Retinal pigment epithelial cell (primary cell): ENCODE measurements at regions not wholly inside any gene's neighbourhood (a gene's known extent, or its start where the extent isn't known, plus 50 kb on each side); places are given as distances from the start of the nearest gene placed in this dataset.

Experiments used
- DNase-seq: peaks from one replicate; pipeline ENCODE4 v3.0.0-alpha.2; 2010; ENCODE audit warnings: low read depth
- H3K4me3 ChIP-seq: 2 replicates; pipeline ENCODE4 v1.5.1; 2011; ENCODE audit warnings: mild to moderate bottlenecking, low read length, control low read depth, moderate library complexity
- TF ChIP-seq, protein P1 (sequence below): conservative IDR thresholded peaks from 2 replicates; pipeline ENCODE4 v1.5.1; 2011; ENCODE audit warnings: low read depth, low read length, control low read depth, inconsistent platforms

DNA sequence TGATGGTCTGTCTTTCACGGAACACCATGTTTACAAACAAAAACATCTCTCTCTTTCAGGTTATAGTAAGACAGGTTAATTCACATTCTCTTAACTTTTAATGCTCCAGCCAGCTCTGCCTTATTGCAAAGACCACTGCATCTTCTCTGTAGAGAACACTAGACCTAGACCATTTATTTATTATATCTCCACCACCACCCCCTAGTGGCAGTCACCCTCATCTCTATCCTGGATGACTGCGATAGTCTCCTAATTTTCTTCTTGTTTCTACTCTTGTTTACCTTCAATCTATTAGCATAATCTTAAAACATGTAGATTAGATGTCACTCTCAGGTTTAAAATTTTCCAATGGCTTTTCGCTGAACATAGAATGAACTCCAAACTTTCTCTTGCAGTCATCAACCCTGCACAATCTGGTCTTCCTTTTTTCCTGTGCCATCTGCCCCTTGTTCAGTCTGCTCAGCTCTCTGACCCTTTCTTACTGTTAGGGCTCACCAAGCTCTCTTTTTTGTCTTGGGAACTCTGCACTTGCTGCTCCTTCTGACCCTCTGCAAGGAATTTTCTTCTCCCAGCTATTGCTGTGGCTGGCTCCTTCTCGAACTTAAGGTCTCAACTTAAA is 155.6 kb downstream of the SQOR start:
- TF ChIP-seq, protein P1, sequence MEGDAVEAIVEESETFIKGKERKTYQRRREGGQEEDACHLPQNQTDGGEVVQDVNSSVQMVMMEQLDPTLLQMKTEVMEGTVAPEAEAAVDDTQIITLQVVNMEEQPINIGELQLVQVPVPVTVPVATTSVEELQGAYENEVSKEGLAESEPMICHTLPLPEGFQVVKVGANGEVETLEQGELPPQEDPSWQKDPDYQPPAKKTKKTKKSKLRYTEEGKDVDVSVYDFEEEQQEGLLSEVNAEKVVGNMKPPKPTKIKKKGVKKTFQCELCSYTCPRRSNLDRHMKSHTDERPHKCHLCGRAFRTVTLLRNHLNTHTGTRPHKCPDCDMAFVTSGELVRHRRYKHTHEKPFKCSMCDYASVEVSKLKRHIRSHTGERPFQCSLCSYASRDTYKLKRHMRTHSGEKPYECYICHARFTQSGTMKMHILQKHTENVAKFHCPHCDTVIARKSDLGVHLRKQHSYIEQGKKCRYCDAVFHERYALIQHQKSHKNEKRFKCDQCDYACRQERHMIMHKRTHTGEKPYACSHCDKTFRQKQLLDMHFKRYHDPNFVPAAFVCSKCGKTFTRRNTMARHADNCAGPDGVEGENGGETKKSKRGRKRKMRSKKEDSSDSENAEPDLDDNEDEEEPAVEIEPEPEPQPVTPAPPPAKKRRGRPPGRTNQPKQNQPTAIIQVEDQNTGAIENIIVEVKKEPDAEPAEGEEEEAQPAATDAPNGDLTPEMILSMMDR: peak; percentile 65
- no peak overlapping the region for H3K4me3 ChIP-seq
- DNase-seq: no peak

DNA sequence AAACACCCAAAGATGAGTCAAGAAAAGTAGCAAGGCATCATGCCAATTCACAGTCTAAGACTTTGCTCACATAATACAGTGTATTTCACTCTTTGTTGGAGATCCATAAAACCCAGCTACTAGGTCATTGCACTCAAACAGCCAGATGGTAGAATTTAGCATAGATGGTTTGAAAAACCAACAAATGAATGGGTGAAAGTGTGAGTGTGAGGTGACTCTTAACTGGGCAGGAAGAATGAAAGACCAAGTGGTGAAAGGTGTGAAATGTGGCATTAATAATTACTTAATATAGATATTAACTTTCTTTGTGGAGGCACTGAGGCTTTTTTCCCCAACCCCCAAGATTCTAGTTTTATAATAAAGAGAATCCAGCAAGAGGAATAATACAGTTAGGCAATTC is 159.5 kb downstream of the SQOR start:
- no peak for DNase-seq
- H3K4me3 ChIP-seq: no peak overlapping the region
- TF ChIP-seq, protein P1: no peak

DNA sequence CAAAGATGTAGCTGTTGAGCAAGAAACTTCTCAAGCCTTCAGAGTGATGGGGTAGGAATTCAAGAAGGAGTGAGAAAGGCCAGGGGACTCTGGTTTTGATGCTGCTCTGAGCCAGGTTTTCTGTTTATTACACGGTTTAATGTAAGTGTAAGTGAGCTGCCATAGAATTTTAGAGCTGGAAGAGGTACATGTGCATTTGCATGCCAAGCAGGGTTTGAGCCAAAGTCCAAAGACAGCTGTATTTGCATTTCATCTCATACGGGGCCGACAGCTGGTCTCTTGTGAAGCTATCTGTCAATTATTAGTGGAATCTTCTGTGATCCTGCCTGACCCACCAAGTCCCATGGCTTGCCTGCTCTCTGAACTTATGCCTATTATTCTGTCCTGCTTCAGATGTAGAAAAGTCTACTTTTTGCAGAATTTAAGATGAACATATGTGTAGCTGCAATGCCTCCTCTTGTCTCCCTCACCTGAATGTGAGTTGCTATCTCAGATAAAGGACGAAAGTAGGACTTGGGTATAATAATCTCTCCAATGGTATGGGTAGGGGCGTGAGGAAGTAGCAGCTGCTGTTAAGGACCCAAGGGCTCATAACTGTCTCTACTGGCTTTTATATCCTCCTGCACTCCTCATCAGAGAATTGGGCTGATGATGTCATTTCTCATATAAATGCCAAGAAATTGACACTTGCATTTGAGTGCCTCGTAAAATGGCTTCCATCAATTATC is 160.0 kb downstream of the SQOR start:
- no peak overlapping the region for H3K4me3 ChIP-seq
- no peak for DNase-seq
- TF ChIP-seq, protein P1: no peak

DNA sequence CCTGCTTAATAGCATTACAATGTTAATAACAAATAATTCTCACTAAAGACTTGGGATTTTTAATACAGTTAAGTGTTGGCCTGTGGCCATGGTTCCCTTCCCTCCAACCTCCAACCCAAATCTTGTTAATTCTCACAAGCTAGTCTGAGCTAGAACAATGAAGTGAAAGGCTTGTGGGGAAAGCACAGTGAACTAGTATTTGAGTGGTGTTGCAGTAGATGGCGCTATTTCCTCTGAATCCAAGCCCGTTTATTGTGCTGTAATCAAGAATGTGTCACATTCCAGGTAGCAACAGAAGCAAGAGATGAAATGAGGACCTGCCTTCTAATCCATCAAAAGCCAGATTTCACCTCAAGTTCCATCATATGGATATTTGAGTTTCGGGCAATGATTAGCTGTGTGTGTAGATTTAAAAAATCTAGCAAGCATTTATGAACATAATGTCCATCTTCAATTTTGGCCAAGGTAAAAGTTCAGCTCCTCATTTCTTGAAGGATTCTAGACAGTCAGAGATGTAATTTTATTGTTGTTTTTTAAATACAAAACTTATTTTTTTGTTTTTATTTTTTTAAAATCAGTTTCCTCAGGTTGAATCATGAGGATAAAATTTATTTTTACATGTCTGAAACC is 160.7 kb downstream of the SQOR start:
- H3K4me3 ChIP-seq: no peak overlapping the region
- TF ChIP-seq, protein P1: peak; percentile 73
- peak; percentile 20 for DNase-seq

DNA sequence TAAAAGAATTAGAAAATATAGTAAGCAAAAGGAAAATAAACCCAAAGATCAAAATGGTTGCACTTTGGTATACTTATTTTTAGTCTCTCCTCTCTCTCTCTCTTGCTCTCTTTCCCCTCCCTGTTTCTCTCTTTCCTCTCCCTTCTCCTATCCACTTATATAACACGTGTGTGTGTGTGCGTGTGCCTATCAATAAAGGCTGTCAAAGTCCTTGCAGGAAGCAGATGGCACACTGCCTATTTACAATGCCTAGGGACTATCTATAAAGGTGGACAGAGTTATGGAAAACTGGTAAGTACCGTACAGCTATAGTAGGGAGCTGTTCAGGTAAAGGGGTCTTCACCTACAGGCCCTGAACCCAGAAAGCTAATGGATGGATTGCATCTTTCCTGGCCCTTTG is 161.6 kb downstream of the SQOR start:
- TF ChIP-seq, protein P1: no peak
- H3K4me3 ChIP-seq: no peak overlapping the region
- no peak for DNase-seq

DNA sequence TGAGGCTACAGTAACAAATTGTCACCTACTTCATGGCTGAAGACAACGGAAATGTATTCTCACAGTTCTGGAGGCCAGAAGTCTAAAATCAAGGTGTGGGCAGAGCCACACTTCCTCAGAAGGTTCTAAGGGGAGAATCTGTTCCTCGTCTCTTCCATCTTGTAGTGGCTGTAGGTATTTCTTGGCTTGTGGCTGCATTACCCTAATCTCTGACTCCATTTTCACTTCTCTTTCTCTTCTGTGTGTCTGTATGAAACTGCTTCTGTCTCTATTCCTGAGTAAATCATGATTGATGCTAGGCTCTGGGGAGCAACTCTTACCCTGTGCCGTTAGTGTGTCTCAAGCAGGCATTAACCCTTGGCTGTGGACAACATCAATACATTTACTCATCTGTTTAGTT is 164.7 kb downstream of the SQOR start:
- no peak for DNase-seq
- no peak overlapping the region for H3K4me3 ChIP-seq
- TF ChIP-seq, protein P1: no peak
